Duodenal mucosa (tissue), 2 donors: ENCODE measurements at regions not wholly inside any gene's neighbourhood (a gene's known extent, or its start where the extent isn't known, plus 50 kb on each side); places are given as distances from the start of the nearest gene placed in this dataset.

Source experiments
- H3K27ac ChIP-seq: one replicate; pipeline ENCODE4 v1.7.0; 2013; ENCODE audit warnings: low read depth, low read length
- H3K27me3 ChIP-seq, 2 donors: one replicate each; pipeline ENCODE4 v1.7.0; 2013; ENCODE audit warnings: low read length in 2 of 2, control low read depth in 1 of 2; ENCODE audit not compliant: insufficient read depth in 2 of 2, control insufficient read depth in 1 of 2
- H3K36me3 ChIP-seq, 2 donors: one replicate each; pipeline ENCODE4 v1.7.0; 2013; ENCODE audit warnings: low read length in 2 of 2, control low read depth in 1 of 2; ENCODE audit not compliant: insufficient read depth in 2 of 2, control insufficient read depth in 1 of 2
- H3K4me1 ChIP-seq, 2 donors: one replicate each; pipeline ENCODE4 v1.7.0; 2013; ENCODE audit warnings: low read length in 2 of 2, control low read depth in 1 of 2; ENCODE audit not compliant: insufficient read depth in 2 of 2, control insufficient read depth in 1 of 2
- H3K4me3 ChIP-seq, 2 donors: one replicate each; pipeline ENCODE4 v1.7.0; 2013; ENCODE audit warnings: low read length in 2 of 2, low read depth in 1 of 2
- H3K9ac ChIP-seq, 2 donors: one replicate each; pipeline ENCODE4 v1.7.0; 2013; ENCODE audit warnings: low read length in 2 of 2, low read depth in 1 of 2
- H3K9me3 ChIP-seq, 2 donors: one replicate each; pipeline ENCODE4 v1.7.0; 2013; ENCODE audit warnings: low read length in 2 of 2, control low read depth in 1 of 2; ENCODE audit not compliant: control insufficient read depth in 1 of 2

DNA sequence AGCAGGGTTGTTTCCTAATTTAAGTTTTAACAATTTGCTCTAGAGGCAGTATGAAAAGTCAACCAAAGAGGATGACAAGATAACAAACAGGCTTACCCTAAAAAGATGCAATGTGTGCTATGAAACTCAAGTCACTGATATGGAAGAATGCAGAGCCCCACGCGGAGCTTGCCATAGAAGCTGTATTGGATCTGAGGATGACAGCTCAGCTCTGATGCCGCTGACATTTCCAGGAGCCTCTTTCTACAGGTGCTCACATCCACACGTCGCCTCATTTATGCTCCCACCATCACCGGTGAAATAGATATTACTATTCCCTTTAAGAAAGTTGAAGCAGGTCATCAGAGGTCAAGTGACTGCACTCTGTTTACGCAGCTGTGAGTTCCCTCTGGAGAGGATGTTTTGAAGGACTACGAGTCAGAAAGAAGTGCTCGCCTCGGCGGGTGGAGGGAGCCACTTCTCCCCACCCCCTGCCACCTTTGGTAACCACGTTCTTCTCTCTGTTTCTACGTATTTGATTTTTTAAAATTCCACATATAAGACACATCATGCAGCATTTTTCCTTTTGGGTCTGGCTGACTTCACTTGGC, 275.4 kb downstream of the GLRX3 start:
- no peaks in the 10 kb centered on the region for H3K9me3 ChIP-seq
- no peaks in the 10 kb centered on the region for H3K4me1 ChIP-seq
- H3K27me3 ChIP-seq: no peaks in the 10 kb centered on the region
- H3K9ac ChIP-seq: no peak overlapping the region
- H3K36me3 ChIP-seq: no peaks in the 10 kb centered on the region
- H3K27ac ChIP-seq: no peak overlapping the region
- H3K4me3 ChIP-seq: no peak overlapping the region

DNA sequence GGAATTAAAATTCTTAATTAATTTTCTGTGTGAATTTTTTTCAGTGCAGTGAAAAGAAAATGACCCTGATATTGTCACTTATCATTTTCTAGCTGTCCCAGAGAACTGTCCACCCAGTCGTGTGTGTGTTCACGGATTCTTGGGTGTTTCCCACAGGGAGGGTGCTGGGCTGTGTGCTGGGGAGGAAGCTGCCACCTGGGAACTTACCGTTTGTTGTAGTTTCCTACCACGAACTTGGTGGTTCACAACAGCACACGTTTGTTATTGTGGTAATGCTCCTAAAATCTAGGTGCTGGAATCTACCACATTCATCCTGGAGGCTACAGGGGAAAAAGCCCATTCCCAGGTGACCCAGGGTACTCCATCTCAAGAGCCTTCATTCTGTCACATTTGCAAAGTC, 276.1 kb downstream of the GLRX3 start:
- Histone ChIP-seq H3K27ac (no peak overlapping the region), H3K4me1 (peaks cover 0 to 3% of the 10 kb centered on the region in 2 donors), H3K27me3 (no peaks in the 10 kb centered on the region), H3K9me3 (no peaks in the 10 kb centered on the region), H3K4me3 (no peak overlapping the region), H3K36me3 (no peaks in the 10 kb centered on the region), H3K9ac (no peak overlapping the region)

- no peaks in the 10 kb centered on the region for H3K9me3 ChIP-seq
- H3K4me3 ChIP-seq: no peak overlapping the region
- H3K36me3 ChIP-seq: no peaks in the 10 kb centered on the region
- peaks cover 0 to 11% of the 10 kb centered on the region in 2 donors for H3K4me1 ChIP-seq
- H3K27me3 ChIP-seq: no peaks in the 10 kb centered on the region
- H3K27ac ChIP-seq: no peak overlapping the region
- H3K9ac ChIP-seq: no peak overlapping the region
These were observed 280.4 kb downstream of the GLRX3 start for GRCh38 chr10:130416334-130417150.

DNA sequence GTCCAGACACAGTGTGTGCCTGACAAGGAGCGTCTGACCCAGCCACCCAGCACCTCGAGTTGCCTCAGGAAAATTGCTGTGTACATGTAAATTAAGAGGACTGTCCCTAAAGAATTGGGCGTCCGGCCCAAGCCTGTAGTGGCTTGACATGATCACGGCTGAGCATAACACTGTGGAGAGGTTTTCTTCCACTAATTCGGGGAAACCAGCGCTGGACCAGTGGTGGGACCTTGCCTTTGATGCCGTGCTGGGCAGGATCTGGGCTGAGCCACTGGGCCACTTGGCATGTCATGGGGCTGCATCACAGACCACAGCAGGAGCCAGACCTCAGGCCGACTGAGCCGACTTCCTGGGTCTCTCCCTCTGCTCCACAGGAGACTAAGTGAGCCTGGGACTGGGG, 282.5 kb downstream of the GLRX3 start:
- Histone ChIP-seq H3K4me1 (peaks cover 0 to 11% of the 10 kb centered on the region in 2 donors), H3K4me3 (no peak overlapping the region), H3K27me3 (no peaks in the 10 kb centered on the region), H3K36me3 (no peaks in the 10 kb centered on the region), H3K9ac (no peak overlapping the region), H3K27ac (no peak overlapping the region), H3K9me3 (no peaks in the 10 kb centered on the region)

- no peak overlapping the region for H3K9ac ChIP-seq
- no peaks in the 10 kb centered on the region for H3K9me3 ChIP-seq
- no peak overlapping the region for H3K4me3 ChIP-seq
- H3K27me3 ChIP-seq: no peaks in the 10 kb centered on the region
- no peaks in the 10 kb centered on the region for H3K36me3 ChIP-seq
- H3K27ac ChIP-seq: no peak overlapping the region
- H3K4me1 ChIP-seq: peaks cover 0 to 11% of the 10 kb centered on the region in 2 donors
These were observed 285.7 kb downstream of the GLRX3 start for GRCh38 chr10:130421909-130422308.

DNA sequence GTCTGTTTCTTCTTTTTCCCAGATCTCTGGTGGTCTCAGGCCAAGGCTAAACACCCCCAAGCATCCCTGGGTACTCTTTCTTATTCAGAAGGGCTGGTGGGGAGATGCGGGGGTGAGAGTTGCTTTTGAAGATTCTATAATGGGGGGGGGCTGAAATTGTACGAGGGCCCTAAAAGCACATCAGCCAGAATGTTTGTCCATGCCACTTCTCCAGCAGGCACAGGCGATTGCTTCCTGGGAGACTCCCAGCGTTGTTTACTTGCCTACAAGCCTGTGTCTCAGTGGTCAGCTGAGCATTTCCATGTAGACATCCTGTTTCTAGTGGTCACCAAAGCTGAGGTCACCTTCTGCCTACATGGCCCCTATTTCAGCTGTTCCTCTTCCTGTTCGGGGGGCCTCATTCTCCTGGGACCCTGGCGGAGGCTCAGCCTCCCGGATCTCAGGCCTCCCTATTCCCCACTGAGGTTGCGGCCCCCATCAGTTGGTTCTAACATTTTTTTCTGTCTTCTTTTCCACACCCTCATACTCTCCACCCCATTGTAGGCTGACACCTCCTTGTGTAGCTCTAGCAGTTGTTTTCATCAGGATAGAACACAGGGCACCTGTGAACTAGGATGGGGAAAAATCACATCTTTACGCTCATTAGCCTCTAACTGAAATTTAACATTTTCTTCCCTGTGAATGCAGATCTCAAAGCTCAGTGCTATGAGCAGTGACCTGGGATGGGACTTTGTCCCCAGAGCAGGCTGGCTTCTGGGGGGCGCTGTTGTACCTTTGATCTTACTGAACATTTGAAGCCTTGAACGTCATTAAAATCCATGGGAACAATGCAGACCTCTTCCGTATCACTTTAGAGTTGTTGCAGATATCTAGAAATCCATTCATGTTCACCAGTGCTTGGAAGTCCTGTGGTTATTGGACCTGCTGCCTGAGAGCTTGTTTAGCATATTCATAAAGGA, 286.5 kb downstream of the GLRX3 start:
- peaks cover 0 to 6% of the 10 kb centered on the region in 2 donors for H3K4me1 ChIP-seq
- H3K9me3 ChIP-seq: no peaks in the 10 kb centered on the region
- H3K9ac ChIP-seq: no peak overlapping the region
- H3K4me3 ChIP-seq: no peak overlapping the region
- H3K36me3 ChIP-seq: no peaks in the 10 kb centered on the region
- no peak overlapping the region for H3K27ac ChIP-seq
- no peaks in the 10 kb centered on the region for H3K27me3 ChIP-seq

GRCh38 chr10:130423455-130424305, 287.5 kb downstream of the GLRX3 start:
- Histone ChIP-seq H3K9me3 (no peaks in the 10 kb centered on the region), H3K27ac (no peak overlapping the region), H3K4me3 (no peak overlapping the region), H3K9ac (no peak overlapping the region), H3K4me1 (peaks cover 0 to 3% of the 10 kb centered on the region in 2 donors), H3K27me3 (no peaks in the 10 kb centered on the region), H3K36me3 (no peaks in the 10 kb centered on the region)

DNA sequence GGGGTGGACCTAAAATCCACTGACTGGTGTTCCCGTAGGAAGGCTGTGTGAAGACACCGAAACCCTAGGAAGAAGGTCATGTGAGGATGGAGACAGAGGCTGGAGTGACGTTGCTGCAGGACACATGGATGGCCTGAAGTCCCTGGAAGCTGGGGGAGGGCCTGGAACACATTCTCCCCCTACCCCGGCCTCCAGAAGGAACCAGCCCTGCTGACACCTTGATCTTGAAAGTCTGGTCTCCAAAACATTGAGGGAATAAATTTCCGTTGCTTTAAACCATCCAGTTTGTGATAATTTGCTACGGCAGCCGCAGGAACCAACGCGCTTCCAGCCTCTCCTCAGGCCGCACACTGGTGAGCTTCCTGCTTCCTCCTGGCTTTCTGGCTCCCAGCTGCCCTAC, 288.2 kb downstream of the GLRX3 start:
- Histone ChIP-seq H3K9ac (no peak overlapping the region), H3K27me3 (no peaks in the 10 kb centered on the region), H3K4me3 (no peak overlapping the region), H3K4me1 (no peaks in the 10 kb centered on the region), H3K27ac (no peak overlapping the region), H3K9me3 (no peaks in the 10 kb centered on the region), H3K36me3 (no peaks in the 10 kb centered on the region)

DNA sequence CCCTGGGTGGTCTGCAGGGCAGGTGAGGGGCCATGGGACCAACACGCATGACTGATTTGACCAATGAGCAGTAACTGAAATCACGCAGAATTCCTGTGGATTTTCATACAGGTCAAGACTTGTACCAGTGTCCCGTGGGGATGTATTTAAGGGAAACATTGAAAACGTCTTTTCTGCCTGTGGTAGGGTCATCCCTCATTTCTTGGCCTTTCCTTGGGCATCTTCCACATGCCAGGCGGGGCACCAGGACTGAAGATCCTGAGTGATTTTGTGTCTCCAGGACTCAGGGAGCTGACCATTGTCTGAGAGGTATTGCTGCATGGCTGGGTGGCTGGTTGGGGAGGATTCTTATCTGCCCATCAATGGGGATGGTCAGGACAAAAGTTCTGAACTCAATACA, 289.0 kb downstream of the GLRX3 start:
- Histone ChIP-seq H3K27me3 (no peaks in the 10 kb centered on the region), H3K4me3 (no peak overlapping the region), H3K9me3 (no peaks in the 10 kb centered on the region), H3K27ac (no peak overlapping the region), H3K4me1 (no peaks in the 10 kb centered on the region), H3K36me3 (no peaks in the 10 kb centered on the region), H3K9ac (no peak overlapping the region)
